Adrenal gland (tissue), 5 donors: ENCODE measurements at regions not wholly inside any gene's neighbourhood (a gene's known extent, or its start where the extent isn't known, plus 50 kb on each side); places are given as distances from the start of the nearest gene placed in this dataset.

Experiments
- CTCF ChIP-seq, 6 experiments: fragments of 450-650 bp in 4 of 6; fragments of 200-600 bp in 2 of 6; sonication (generic) in 1 of 6; IDR thresholded peaks; 1 replicate in 5 of 6; 2 replicates in 1 of 6; pipeline versions ENCODE4 v1.5.1 to v1.8.0; 2016 to 2021; ENCODE audit warnings: antibody characterized with exemption in 6 of 6, mild to moderate bottlenecking in 2 of 6, moderate library complexity in 1 of 6
- POLR2A ChIP-seq, 2 donors: fragments of 450-650 bp; IDR thresholded peaks; one replicate each; pipeline ENCODE4 v1.6.1; 2017; ENCODE audit warnings: antibody characterized with exemption in 2 of 2, mild to moderate bottlenecking in 2 of 2, moderate library complexity in 1 of 2
- donor health status: DM: no; HTN: no; CAD: no.

- TF ChIP-seq CTCF (IDR thresholded peaks at IDR 0.05): no peak
- no peak for TF ChIP-seq POLR2A (IDR thresholded peaks at IDR 0.05)
These were observed 101.2 kb upstream of the ITGA6 start for GRCh38 chr2:172326211-172326509.
